Stimulated activated CD4-positive, alpha-beta T cell treated with anti-CD3 and anti-CD28 coated beads, Interleukin-15, amount 100 ng/mL, for 1 hour (primary cell): ENCODE measurements at regions not wholly inside any gene's neighbourhood (a gene's known extent, or its start where the extent isn't known, plus 50 kb on each side); places are given as distances from the start of the nearest gene placed in this dataset.

Source experiments
- DNase-seq, 2 donors: peaks; one replicate each; pipeline ENCODE4 v3.0.0-alpha.2; 2020; ENCODE audit warnings: low read depth in 1 of 2, low spot score in 1 of 2

DNA sequence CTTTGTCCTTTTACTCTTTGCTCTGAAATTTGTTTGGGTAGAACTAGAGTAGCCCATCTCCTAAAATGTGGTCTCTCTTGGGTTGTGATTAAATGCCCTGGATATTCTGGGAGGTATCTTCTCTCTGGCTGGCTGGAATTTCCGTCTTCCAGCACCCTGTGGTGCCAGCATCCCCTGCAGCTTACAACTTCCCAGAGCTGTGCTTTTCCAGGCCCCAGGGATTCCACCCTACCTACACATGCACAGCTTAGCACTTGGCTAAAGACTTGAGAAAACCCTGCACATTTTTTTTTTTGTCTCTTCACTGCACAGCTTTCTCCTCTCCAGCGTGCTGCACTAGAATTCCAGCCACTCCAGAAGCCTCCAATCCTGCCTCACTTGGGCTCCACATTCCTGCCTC lies 334.7 kb downstream of the IRS2 start:
- no peak for DNase-seq

DNA sequence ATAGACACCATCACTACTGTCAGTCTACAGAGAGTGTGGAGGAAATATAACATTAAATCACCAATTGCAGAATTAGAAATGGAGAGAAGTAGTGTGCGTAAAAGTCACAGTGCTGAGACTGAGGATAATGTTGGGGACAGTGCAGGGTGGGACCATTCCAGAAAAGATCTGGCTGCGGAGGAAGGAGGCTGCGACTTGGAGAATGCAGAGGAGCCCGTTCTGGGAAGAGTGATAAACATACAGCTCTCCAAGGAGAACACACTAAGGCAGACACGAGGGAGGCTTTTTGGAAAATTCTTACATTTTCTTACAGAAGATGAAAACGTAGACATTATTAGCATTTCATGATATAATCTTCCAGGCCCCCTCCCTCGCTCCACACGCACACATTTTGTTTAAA lies 337.8 kb downstream of the IRS2 start:
- no peak for DNase-seq

DNA sequence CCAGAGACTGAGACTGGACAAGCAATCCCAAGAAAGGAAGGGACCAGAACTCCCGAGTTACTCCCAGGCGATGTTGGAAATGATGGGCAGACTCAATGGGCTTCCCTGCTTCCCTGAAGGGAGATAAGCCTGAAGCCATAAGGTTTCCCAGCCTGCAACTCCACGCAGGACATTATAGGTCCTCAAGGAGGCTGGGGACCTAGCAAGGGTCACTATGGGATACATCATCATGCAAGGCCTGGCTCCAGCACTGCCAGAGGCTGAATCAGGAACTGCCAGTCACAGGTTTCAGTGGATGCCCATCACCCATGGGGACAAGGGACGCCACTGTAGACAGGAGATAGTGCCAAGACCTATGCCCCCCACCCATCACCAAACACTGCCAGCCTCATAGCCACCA lies 338.7 kb downstream of the IRS2 start:
- no peak for DNase-seq

DNA sequence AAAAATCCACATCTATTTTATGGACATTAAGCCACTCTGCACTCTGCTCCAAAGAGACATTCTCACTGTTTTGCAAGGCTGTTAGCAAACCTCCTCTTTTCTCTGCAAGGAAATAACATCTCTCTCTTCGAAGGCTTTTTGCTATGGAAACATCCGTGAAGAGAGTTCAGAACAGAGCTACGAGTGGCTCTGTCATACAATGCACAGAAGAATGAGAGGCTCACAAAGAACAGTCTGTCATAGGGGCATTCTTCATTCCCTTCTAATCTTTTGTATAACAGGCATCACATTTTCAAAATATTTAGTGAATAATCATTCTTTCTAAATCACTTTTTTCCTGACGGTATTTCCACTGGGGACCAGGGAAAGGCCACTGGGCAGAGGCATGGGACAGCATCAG lies 346.1 kb downstream of the IRS2 start:
- no peak for DNase-seq

DNA sequence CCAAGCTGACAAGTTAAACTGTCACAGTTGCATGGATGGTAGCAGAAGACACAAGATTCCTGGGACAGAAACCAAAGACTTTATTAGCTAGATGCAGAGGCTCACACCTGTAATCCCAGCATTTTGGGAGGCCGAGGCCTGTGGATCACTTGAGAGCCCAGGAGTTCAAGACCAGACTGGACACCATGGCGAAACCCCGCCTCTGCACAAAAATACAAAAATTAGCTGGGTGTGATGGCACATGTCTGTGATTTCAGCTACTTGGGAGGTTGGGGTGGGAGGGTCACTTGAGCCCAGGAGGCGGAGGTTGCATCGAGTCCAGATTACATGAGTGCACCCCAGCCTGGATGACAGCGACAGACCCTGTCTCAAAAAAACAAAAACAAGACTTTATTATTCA lies 346.6 kb downstream of the IRS2 start:
- no peak for DNase-seq

DNA sequence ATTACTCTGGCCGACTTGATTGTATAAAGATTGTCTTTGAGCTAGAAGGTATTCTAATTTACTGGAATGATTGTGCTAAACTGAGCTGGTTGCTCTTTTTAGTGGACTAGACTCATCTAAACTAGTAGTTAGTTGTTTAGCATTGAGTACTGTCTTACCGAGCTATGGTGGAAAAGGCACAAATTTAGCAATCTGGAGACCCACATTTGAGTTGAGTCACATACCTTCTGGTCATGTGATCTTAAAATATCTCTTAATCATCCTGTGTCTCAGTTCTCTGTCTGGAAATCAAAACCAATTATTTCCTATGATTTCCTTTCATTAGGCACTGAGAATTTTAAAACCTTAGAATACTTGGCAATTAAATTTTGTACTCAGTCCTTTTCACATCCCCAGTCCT lies 349.5 kb downstream of the IRS2 start:
- DNase-seq: no peak

DNA sequence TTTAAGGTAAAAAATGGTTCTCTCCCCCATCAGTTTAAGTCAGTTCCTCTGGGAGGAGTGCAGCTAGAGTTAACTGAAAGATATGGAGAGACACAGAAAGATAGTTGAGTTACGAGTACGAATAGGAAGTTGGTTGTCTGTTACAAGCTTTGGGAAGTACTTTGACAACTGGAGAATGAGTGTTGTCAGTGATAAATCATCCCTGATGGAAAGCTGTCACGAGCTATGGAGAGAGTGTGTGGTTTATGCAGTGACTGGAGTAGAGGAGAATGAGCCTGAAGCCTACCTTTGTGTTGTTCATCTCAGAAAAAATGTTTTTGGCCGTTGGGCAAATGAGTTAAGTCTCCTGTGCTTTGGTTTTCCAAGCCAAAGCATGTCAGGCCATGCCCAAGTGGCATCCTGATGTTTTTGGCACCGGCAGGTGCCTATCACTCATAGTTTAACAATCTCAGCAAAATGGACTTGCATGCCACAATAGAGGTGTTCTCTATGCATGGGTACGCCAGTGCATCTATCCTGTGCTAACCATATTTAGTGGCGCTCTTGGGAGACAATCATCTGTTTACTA lies 350.2 kb downstream of the IRS2 start:
- DNase-seq: no peak

DNA sequence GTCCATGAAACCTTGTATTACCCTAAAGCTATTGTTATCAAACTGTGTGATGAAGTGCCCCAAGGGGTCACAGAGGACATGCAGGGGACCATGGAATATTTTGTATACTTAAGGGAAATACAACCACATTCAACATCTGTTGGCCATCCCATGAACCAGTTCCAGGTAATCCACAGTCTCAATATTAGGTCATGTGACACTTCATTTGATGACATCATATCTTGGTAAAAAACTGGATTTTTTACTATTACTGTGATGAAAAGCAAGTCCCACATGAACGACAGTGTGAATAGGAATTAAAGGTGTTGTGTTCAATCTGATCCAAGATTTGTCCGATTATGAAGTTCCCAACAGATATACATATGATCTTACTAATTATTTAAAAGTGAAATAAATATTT lies 355.2 kb downstream of the IRS2 start:
- DNase-seq: no peak

DNA sequence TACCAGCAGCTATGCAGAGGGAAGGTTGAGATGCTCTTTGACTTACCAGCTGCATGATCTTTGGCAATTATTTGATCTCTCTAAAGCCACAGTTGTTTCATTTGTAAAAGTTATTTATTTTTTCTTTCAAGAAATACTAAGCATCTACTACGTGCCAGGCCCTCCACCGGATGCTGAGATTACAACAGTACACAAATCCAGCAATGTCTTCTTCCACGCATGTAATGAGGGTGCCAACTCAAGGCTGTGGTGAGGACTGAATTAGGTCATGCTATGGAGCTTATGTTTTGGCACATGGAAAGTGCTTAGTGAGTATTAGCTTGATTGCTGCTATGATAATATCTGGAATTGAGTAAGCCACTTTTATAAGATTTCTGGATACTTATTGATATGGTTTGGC lies 358.2 kb downstream of the IRS2 start:
- DNase-seq: no peak

DNA sequence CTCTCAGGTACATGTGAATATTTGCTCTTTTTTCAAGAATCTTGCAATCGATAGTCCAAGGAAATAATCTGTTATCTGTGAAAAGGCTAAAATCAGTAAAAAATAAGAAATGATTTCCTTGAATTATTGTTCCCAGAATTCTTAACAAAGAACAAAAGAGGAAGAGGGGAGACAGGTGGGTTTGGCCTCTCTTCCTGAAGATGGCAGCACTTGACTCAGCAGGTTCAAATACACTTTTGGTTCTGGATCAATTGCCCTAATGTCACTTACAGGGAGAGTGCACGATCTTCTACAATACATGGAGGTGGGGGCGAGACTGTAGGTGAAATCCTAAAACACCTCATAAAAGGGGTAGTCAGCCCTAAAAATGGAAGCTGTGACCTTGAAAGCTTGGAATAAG lies 358.7 kb downstream of the IRS2 start:
- DNase-seq: no peak

DNA sequence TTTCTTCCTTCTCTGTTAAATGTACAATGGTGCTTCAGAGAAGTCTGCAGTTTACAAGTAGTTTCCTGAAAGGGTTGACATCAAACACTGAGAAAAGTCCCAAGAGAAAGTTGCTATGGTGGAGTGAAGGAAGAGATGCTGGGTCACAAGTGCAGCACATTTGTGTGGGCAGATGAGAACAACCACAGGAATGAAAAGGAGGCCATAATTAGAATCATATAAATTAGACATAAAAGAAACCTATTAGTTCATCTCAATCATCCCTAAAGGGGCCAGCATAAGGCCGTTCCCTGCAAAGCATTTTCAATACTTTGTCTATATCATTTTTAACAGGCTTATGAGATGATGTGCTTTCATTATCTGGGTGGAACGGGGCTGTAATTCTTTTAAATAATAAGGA lies 359.2 kb downstream of the IRS2 start:
- DNase-seq: no peak

DNA sequence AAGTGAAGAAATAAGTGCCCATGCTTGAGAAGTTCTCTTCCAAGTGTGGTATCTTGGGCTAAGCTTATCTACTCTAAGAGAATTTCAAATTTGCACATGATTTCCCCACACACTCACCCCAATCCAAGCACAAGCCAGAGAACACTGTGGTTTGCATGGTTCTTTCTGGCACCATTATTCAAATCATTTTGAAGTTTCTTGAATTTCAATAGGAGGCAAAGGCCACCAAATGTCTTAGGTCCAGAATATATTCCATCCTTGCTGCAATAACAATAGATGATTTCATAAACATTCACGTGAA lies 359.7 kb downstream of the IRS2 start:
- DNase-seq: no peak

DNA sequence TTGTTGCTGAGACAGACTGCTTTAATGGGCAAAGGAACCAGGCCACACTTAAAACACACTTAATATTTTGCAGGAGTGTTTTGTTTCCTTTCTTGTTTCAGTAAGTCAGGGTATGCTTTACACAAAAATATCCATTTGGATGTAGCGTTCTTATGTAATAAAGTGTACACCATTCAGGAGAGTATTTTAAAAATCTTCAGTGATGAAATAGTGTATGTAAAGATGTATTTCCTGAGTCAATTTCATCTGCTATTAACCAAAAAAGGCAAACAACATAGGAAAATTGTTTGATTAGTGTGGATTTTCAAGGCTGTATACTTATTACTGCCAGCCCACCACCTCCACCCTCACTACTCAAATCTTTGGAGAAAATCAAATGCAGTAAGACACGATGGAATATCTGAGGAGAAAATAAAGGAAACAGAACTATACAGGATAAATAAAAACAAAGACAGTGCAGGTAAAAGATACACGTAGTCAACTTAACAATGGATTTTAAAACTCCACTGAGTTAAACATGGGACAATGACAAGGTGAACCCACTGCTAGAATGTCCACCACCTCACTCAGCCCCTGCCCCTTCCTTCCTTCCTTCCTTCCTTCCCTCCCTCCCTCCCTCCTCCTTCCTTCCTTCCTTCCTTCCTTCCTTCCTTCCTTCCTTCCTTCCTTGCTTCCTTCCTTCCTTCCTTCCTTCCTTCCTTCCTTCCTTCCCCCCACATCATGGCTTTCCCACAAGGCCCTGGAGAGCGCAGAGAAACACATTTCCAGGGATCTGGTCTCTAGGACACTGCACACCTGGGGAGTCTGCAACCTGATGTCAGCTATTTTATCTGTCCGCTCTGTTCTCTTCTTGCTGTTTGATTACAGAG lies 360.3 kb downstream of the IRS2 start:
- DNase-seq: no peak

DNA sequence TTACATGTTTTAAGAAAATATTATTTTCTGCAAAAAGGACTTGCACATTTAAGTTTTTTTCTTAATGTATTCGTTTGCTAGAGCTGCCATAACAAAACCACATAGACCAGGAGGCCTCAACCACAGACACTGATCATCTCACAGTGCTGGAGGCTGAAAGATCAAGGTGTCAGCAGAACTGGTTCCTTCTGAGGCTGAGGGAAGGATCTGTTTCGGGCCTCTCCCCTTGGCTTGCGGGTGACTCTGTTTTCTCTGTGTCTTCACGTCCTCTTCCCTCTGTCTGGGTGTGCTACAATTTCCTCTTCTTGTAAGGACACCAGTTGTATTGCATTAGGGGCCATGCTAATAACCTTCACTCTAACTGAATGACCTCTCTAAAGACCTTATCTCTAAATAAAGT lies 364.2 kb downstream of the IRS2 start:
- DNase-seq: no peak

DNA sequence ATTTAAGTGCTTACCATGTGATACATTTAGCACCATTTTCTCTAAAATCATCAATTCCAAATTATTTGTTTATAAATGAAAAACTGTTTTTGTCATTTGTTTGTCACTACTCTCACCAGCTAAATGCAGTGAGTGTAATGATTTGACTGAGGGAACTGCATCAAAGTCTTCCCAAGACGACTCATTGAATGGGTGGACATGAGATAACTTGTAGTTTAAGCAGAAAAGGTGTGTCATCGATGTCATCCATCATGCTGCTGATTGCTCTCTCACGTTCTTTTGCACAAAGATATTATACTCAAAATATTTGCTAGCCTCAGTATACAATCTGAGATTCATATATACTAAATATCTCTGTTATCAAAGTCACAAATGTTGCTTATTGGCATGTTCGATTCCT lies 366.5 kb downstream of the IRS2 start:
- no peak for DNase-seq

DNA sequence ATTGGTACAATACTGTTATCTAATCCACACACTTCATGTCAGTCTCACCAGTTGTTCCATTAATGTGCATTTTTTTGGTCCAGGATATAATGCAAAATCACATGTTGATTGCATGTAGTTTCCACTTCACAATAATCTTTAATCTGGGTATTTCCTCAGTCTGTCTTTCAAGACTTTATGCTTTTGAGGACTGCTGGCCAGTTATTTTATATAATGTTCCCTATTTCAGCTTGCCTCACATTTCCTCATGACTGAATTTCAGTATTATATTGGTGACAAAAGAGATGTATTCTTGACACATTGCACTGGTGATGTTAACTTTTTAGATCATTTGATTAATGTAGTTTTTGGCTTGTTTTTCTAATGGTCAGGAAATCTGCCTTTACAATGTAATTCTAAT lies 368.3 kb downstream of the IRS2 start:
- no peak for DNase-seq

DNA sequence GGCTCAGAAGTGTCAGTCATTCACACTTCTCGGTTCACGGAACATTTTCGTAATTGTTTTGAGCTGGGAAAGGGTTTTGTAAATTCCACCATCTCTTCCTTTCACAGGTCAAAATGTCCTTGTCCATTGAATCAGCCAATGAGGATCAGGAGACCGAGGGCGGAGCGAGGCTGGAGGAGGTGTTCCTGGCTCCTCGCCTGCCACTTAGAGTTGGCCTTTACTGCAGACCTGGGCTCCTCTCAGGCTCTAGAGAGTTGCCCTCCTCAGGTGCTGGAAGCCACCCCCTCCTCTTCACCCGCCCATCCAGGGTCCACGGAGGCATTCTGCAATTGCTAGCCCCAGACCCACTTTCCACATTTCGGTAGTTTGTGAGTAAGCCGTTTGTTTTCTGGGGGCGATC lies 370.4 kb downstream of the IRS2 start:
- DNase-seq: no peak

DNA sequence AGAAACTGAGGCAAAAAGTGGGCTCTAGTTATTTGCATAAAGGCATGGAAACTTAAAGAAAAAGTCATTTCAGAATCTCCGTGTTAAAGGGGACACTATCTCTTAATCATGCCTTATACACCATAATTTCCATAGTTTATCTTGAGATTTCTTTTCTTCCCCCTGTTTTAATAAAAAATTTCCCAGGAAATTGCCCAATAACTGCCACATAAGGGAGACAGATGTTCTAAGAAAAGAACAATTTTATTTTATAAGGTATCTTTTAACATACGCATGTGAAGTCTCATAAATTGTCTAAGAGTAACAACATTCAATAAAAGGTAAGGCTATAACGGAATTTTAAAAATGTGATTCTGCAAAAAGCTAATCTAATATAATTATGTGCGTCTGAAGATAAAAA lies 371.3 kb downstream of the IRS2 start:
- DNase-seq: no peak

DNA sequence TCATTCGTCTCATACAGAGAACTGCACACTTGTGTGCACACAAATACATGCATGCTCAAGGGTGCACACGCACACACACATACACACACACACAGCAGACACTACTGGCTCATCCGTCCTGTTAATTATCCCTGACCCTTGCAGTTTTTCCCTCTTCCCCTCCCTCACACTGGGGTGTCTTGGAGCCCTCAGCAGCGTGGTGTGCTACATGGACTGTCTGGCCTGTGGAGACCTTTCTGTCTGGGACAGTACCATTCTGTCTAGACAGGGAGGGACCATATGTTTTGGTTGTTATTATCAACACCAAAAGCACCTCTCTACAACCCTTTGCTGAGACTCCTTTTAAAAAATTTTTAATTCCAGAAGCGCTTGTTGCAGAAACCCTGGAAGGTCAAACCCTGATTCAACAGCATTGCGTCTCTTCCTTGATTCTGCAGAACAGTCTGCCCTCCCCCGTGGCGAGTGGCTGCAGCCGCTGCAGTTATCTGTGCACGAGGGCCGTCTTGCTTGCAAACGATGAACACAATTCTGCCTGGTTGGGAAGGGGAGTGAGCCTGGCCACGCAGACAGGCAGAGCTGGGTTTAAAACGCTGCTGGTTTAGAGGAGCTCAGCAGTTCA lies 374.0 kb downstream of the IRS2 start:
- no peak for DNase-seq

DNA sequence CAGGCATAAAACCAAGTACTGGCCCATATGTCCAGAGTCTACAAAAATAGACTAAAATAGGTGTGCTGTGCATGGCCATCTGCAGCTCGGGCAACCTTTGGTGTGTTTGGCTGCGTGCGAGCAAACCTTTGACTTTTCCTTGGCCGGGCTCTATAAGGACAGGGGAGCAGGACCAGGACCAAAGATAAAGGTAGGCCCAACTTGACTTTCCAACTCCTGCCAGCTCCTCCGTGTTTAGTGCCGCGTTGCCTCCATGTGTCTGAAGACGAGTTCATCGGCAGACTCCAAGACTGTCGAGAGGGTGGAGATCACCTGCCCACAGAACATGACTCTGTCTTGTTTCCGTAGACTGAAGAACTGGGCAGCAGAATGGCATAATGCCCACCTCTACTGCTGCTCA lies 375.5 kb downstream of the IRS2 start:
- no peak for DNase-seq

DNA sequence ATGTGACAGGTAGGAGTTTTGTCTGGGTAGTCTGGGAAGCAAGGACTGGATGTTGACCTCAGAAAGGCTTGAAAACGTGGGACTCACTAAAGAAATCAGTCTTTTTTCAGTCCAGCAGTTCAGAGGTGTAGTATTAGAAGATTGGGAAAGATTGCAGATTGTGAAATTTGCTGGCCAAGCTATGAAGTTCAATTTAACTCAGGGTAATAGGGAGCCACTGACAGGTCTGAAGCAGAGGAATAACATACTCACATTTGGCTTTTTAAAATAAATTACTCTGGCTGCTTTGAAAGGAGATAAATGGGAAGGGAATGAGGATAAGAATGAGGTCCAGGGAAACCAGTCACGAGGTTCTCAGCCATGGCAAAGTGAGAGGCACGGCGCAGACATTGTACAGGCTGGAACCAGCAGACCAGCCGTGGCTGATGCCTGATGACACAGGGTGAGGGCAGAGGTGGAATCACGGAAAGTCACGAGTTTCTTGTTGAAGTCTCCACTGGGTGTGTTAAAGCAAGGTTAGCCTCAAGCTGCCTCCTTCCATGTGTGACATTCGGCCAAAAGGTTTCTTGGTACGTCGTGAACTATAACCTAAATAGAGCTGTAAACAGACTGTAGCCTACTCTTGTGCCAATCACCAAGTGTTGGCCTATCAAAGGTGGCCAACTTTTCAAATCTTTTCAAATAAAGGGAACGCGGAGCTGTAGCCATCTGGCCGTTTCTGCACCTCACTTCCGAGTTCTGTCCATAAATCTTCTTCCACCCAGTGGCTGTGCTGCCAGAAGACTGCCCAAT lies 377.6 kb downstream of the IRS2 start:
- no peak for DNase-seq

DNA sequence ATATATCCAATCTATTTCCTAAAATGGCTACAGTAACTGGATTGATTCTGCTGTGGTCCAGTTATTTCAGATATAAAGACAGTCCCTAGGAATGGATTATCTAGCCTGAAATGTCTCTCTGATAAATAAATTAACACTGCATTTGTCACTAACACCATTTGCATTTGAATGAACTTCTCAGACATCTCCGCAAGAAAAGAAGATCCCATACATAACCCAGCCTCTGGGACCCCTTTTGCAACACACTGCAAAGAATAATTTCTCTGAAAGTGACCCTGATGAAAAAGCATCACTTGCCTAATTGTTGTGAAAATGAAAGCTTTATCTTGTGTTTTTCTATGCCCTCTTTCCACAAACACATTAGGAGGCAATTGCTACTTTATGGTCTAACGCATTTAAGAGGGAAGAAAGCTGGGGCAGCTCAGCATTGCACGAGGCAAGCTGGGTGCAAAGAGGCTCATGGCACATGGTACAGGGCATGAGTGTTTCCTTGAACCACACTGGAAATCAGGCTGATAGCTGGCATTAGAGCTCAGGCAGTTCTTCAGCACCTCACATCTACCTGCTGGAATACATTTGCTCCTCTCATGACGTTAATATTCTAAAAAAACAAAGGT lies 379.9 kb downstream of the IRS2 start:
- DNase-seq: no peak
